Peyer's patch (tissue), 4 donors: ENCODE measurements at regions not wholly inside any gene's neighbourhood (a gene's known extent, or its start where the extent isn't known, plus 50 kb on each side); places are given as distances from the start of the nearest gene placed in this dataset.

ENCODE experiments used
- DNase-seq, 3 donors: peaks; one replicate each; pipeline ENCODE4 v3.0.0-alpha.2; 2017 to 2019
- H3K27ac ChIP-seq, 4 donors: fragments of 200-600 bp; sonication (generic); one replicate each; pipeline ENCODE4 v1.5.1; 2016 to 2019
- H3K27me3 ChIP-seq, 2 donors: fragments of 200-600 bp; sonication (generic); one replicate each; pipeline ENCODE4 v1.5.1; 2019
- H3K36me3 ChIP-seq, 3 donors: fragments of 200-600 bp; sonication (generic); one replicate each; pipeline ENCODE4 v1.5.1; 2016 to 2019
- H3K4me1 ChIP-seq, 4 donors: fragments of 200-600 bp; sonication (generic); one replicate each; pipeline ENCODE4 v1.5.1; 2016 to 2019
- H3K4me3 ChIP-seq, 4 donors: fragments of 200-600 bp; sonication (generic); 1 replicate in 3 of 4; 2 replicates in 1 of 4; pipeline ENCODE4 v1.5.1; 2016 to 2019; ENCODE audit warnings: mild to moderate bottlenecking in 1 of 4
- H3K9me3 ChIP-seq, 4 donors: fragments of 200-600 bp; sonication (generic); one replicate each; pipeline ENCODE4 v1.5.1; 2016 to 2019; ENCODE audit warnings: mild to moderate bottlenecking in 1 of 4
- POLR2A ChIP-seq, 2 donors: fragments of 450-650 bp; IDR thresholded peaks; one replicate each; pipeline ENCODE4 v1.5.1; 2017; ENCODE audit warnings: antibody characterized with exemption in 2 of 2, mild to moderate bottlenecking in 2 of 2, moderate library complexity in 2 of 2
- TF ChIP-seq, protein P1 (sequence below), 6 experiments: fragments of 450-650 bp in 4 of 6; fragments of 200-600 bp in 2 of 6; sonication (generic) in 1 of 6; IDR thresholded peaks; one replicate each; pipeline ENCODE4 v1.5.1; 2017 to 2019; ENCODE audit warnings: antibody characterized with exemption in 6 of 6, mild to moderate bottlenecking in 3 of 6, moderate library complexity in 1 of 6

DNA sequence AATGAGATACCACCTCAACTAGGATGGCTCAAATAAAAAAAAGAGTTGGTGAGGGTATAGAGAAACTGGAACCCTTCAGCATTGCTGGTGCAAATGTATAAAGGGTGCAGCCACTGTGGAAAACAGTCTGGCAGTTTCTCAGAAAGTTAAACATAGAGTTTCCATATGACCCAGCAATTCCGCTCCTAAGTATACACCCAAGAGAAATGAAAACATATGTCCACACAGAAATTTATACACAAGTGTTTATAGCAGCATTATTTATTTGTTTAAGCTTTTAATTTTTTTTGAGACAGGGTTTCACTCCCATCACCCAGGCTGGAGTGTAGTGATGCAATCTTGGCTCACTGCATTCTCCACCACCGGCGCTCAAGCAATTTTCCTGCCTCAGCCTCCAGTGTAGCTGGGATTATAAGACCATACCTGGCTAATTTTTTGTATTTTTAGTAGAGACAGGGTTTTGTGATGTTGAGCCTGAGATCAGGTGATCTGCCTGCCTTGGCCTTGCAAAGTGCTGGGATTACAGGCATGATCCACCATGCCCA lies 118.2 kb upstream of the KIF5B start:
- DNase-seq: no peak
- Histone ChIP-seq H3K4me3 (no peak overlapping the region), H3K27ac (no peak overlapping the region), H3K27me3 (no peaks in the 10 kb centered on the region), H3K36me3 (no peaks in the 10 kb centered on the region), H3K9me3 (no peaks in the 10 kb centered on the region), H3K4me1 (no peaks in the 10 kb centered on the region)
- TF ChIP-seq, protein P1, sequence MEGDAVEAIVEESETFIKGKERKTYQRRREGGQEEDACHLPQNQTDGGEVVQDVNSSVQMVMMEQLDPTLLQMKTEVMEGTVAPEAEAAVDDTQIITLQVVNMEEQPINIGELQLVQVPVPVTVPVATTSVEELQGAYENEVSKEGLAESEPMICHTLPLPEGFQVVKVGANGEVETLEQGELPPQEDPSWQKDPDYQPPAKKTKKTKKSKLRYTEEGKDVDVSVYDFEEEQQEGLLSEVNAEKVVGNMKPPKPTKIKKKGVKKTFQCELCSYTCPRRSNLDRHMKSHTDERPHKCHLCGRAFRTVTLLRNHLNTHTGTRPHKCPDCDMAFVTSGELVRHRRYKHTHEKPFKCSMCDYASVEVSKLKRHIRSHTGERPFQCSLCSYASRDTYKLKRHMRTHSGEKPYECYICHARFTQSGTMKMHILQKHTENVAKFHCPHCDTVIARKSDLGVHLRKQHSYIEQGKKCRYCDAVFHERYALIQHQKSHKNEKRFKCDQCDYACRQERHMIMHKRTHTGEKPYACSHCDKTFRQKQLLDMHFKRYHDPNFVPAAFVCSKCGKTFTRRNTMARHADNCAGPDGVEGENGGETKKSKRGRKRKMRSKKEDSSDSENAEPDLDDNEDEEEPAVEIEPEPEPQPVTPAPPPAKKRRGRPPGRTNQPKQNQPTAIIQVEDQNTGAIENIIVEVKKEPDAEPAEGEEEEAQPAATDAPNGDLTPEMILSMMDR (IDR thresholded peaks at IDR 0.05): no peak
- no peak for TF ChIP-seq POLR2A (IDR thresholded peaks at IDR 0.05)

DNA sequence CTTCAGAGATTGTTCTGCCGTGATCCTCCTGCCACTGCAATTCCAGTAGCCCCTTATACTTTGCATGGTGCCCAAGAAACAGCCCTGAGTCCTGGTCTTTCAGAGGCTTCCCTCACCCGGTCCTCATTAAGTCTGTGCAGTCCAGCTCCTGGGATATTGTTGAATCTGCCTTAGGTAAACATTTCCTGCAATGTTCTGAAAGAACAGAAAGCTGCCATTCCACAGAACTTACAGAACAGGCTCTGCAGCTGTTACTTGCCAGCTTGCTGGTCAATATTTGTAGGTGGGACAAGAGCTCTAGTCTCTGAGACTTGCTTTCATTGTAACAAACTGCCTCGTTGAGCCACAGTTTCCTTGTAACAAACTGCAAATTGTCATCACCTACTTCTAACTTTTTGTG lies 115.0 kb upstream of the KIF5B start:
- Histone ChIP-seq H3K27ac (peak overlapping the region in 2 of 4 donors; percentile 31 to 37), H3K36me3 (no peaks in the 10 kb centered on the region), H3K9me3 (no peaks in the 10 kb centered on the region), H3K4me3 (no peak overlapping the region), H3K4me1 (no peaks in the 10 kb centered on the region), H3K27me3 (no peaks in the 10 kb centered on the region)
- peak in 1 of 3 donors; percentile 55 for DNase-seq
- TF ChIP-seq POLR2A (IDR thresholded peaks at IDR 0.05): no peak
- TF ChIP-seq, protein P1 (IDR thresholded peaks at IDR 0.05): no peak

DNA sequence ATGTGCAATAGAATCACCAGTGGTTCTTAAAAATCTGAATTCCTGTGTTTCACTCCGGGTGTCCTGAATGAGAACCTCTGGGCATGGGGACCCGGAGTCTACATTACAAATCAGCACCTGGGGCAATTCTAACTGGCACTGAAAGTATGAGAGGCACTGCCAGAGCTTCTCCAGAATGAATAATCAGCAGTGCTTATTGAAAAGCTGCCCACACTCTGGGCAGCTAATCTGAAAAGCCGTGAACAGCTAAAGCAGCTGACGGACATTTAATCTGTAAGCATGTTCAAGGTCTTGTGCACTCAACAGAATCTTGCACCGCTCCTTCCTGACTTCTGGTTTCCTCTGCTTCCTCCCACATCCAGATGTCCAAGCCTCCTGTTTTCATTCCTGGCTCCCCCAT lies 113.3 kb upstream of the KIF5B start:
- no peak for TF ChIP-seq POLR2A (IDR thresholded peaks at IDR 0.05)
- TF ChIP-seq, protein P1 (IDR thresholded peaks at IDR 0.05): no peak
- Histone ChIP-seq H3K4me1 (no peaks in the 10 kb centered on the region), H3K27ac (no peak overlapping the region)

GRCh38 chr10:32167450-32167849 lies 111.2 kb upstream of the KIF5B start:
- H3K4me1 ChIP-seq: no peaks in the 10 kb centered on the region
- H3K27ac ChIP-seq: no peak overlapping the region
- TF ChIP-seq, protein P1 (IDR thresholded peaks at IDR 0.05): no peak
- TF ChIP-seq POLR2A (IDR thresholded peaks at IDR 0.05): no peak
- H3K9me3 ChIP-seq: no peaks in the 10 kb centered on the region
- H3K27me3 ChIP-seq: no peaks in the 10 kb centered on the region
- H3K36me3 ChIP-seq: no peaks in the 10 kb centered on the region
- no peak for DNase-seq
- H3K4me3 ChIP-seq: no peak overlapping the region

More for the DNA sequence above, 113.3 kb upstream of the KIF5B start:
- DNase-seq: no peak
- no peaks in the 10 kb centered on the region for H3K9me3 ChIP-seq
- H3K4me3 ChIP-seq: no peak overlapping the region
- H3K27me3 ChIP-seq: no peaks in the 10 kb centered on the region
- no peaks in the 10 kb centered on the region for H3K36me3 ChIP-seq

GRCh38 chr10:32166365-32166764 lies 110.1 kb upstream of the KIF5B start:
- no peak for TF ChIP-seq POLR2A (IDR thresholded peaks at IDR 0.05)
- TF ChIP-seq, protein P1 (IDR thresholded peaks at IDR 0.05): no peak
- H3K4me3 ChIP-seq: no peak overlapping the region
- no peak overlapping the region for H3K27ac ChIP-seq
- DNase-seq: no peak
- no peaks in the 10 kb centered on the region for H3K36me3 ChIP-seq
- H3K27me3 ChIP-seq: no peaks in the 10 kb centered on the region
- no peaks in the 10 kb centered on the region for H3K9me3 ChIP-seq
- H3K4me1 ChIP-seq: no peaks in the 10 kb centered on the region

DNA sequence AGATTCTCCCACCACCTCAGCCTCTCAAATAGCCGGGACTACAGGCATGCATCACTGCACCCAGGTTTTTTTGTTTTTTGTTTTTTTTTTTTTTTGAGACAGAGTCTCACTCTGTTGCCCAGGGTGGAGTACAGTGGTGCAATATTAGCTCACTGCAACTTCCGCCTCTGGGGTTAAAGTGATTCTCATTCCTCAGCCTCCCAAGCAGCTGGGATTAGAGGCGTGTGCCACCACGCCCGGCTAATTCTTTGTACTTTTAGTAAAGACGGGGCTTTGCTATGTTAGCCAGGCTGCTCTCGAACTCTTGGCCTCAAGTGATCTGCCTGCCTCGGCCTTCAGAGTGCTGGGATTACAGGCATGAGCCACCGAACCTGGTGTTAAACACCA lies 107.5 kb upstream of the KIF5B start:
- DNase-seq: peak in 2 of 3 donors; percentile 58 to 62
- TF ChIP-seq, protein P1 (IDR thresholded peaks at IDR 0.05): no peak
- no peak for TF ChIP-seq POLR2A (IDR thresholded peaks at IDR 0.05)
- Histone ChIP-seq H3K9me3 (no peaks in the 10 kb centered on the region), H3K36me3 (no peaks in the 10 kb centered on the region), H3K27ac (peak overlapping the region in 1 of 4 donors; percentile 55), H3K4me1 (no peaks in the 10 kb centered on the region), H3K27me3 (no peaks in the 10 kb centered on the region), H3K4me3 (no peak overlapping the region)
